Stomach (tissue), 4 donors: ENCODE measurements at regions not wholly inside any gene's neighbourhood (a gene's known extent, or its start where the extent isn't known, plus 50 kb on each side); places are given as distances from the start of the nearest gene placed in this dataset.

Experiments
- EP300 ChIP-seq: sonication (generic); formaldehyde crosslinking; IDR thresholded peaks from one replicate; pipeline ENCODE4 v1.6.1; 2017; ENCODE audit warnings: antibody characterized with exemption
- POLR2A ChIP-seq, 4 donors: fragments of 450-650 bp; IDR thresholded peaks; one replicate each; pipeline ENCODE4 v1.6.1; 2016; ENCODE audit warnings: antibody characterized with exemption in 4 of 4, control low read depth in 2 of 4, mild to moderate bottlenecking in 1 of 4, moderate library complexity in 1 of 4

- no peak for TF ChIP-seq EP300
- TF ChIP-seq POLR2A (IDR thresholded peaks at IDR 0.05) = no peak
Measured at GRCh38 chr5:68849103-68849502, 244.7 kb upstream of the SLC30A5 start.
